Stimulated activated memory B cell treated with anti-CD40 and anti-IgM and Interleukin-4, amounts not matched to agents 10 μg/mL and 1 μg/mL and 100 μg/mL, for 72 hours (primary cell): ENCODE measurements at regions not wholly inside any gene's neighbourhood (a gene's known extent, or its start where the extent isn't known, plus 50 kb on each side); places are given as distances from the start of the nearest gene placed in this dataset.

ENCODE experiments used
- ATAC-seq: fragments of 150-1000 bp; cut with Tn5 transposase; 2 replicates; pipeline ENCODE4 v1.10.0; 2021
- H3K27ac Mint-ChIP-seq: one replicate; pipeline ENCODE4 v1.8.0; 2022; ENCODE audit warnings: mild to moderate bottlenecking, mixed read lengths
- H3K27me3 Mint-ChIP-seq: one replicate; pipeline ENCODE4 v1.8.0; 2022; ENCODE audit warnings: mixed read lengths
- H3K36me3 Mint-ChIP-seq: one replicate; pipeline ENCODE4 v1.8.0; 2022; ENCODE audit warnings: mixed read lengths
- H3K4me1 Mint-ChIP-seq: one replicate; pipeline ENCODE4 v1.8.0; 2022; ENCODE audit warnings: mixed read lengths
- H3K4me3 Mint-ChIP-seq: one replicate; pipeline ENCODE4 v1.8.0; 2022; ENCODE audit warnings: mild to moderate bottlenecking, moderate library complexity, mixed read lengths
- H3K9me3 Mint-ChIP-seq: one replicate; pipeline ENCODE4 v1.8.0; 2022; ENCODE audit warnings: mixed read lengths

GRCh38 chr22:48277868-48278581 lies 1515.6 kb downstream of the TBC1D22A start:
- Mint-ChIP-seq H3K27me3 (peaks cover 59% of the 10 kb centered on the region), H3K9me3 (peaks cover 17% of the 10 kb centered on the region), H3K27ac (no peak overlapping the region), H3K36me3 (no peaks in the 10 kb centered on the region), H3K4me1 (no peaks in the 10 kb centered on the region), H3K4me3 (no peak overlapping the region)
- no peak for ATAC-seq

- no peaks in the 10 kb centered on the region for H3K36me3 Mint-ChIP-seq
- no peak overlapping the region for H3K27ac Mint-ChIP-seq
- peak; percentile 46 for ATAC-seq
- peaks cover 59% of the 10 kb centered on the region for H3K27me3 Mint-ChIP-seq
- no peak overlapping the region for H3K4me3 Mint-ChIP-seq
- no peaks in the 10 kb centered on the region for H3K4me1 Mint-ChIP-seq
- peaks cover 14% of the 10 kb centered on the region for H3K9me3 Mint-ChIP-seq
Measured at GRCh38 chr22:48276994-48277867, 1514.8 kb downstream of the TBC1D22A start.

- no peaks in the 10 kb centered on the region for H3K4me1 Mint-ChIP-seq
Measured at GRCh38 chr22:48275412-48275811, 1513.0 kb downstream of the TBC1D22A start.

GRCh38 chr22:48270731-48271130 lies 1508.3 kb downstream of the TBC1D22A start:
- H3K27me3 Mint-ChIP-seq = peaks cover 46% of the 10 kb centered on the region
- H3K27ac Mint-ChIP-seq = no peak overlapping the region
- no peak for ATAC-seq
- no peaks in the 10 kb centered on the region for H3K36me3 Mint-ChIP-seq
- peaks cover 4% of the 10 kb centered on the region for H3K9me3 Mint-ChIP-seq
- H3K4me1 Mint-ChIP-seq = no peaks in the 10 kb centered on the region
- H3K4me3 Mint-ChIP-seq = no peak overlapping the region

More at GRCh38 chr22:48275412-48275811, 1513.0 kb downstream of the TBC1D22A start:
- no peak overlapping the region for H3K27ac Mint-ChIP-seq
- H3K36me3 Mint-ChIP-seq = no peaks in the 10 kb centered on the region
- H3K4me3 Mint-ChIP-seq = no peak overlapping the region
- no peak for ATAC-seq
- peaks cover 8% of the 10 kb centered on the region for H3K9me3 Mint-ChIP-seq
- H3K27me3 Mint-ChIP-seq = peaks cover 65% of the 10 kb centered on the region

GRCh38 chr22:48268771-48269552 lies 1506.5 kb downstream of the TBC1D22A start:
- ATAC-seq = no peak
- no peak overlapping the region for H3K27ac Mint-ChIP-seq
- no peaks in the 10 kb centered on the region for H3K4me1 Mint-ChIP-seq
- no peaks in the 10 kb centered on the region for H3K36me3 Mint-ChIP-seq
- no peak overlapping the region for H3K4me3 Mint-ChIP-seq
- peaks cover 2% of the 10 kb centered on the region for H3K9me3 Mint-ChIP-seq
- H3K27me3 Mint-ChIP-seq = peaks cover 40% of the 10 kb centered on the region

- Mint-ChIP-seq H3K36me3 (no peaks in the 10 kb centered on the region), H3K27ac (no peak overlapping the region), H3K9me3 (no peaks in the 10 kb centered on the region), H3K4me1 (no peaks in the 10 kb centered on the region), H3K4me3 (no peak overlapping the region), H3K27me3 (peaks cover 40% of the 10 kb centered on the region)
- ATAC-seq = no peak
Measured at GRCh38 chr22:48268293-48268692, 1505.8 kb downstream of the TBC1D22A start.

- Mint-ChIP-seq H3K27me3 (peaks cover 44% of the 10 kb centered on the region), H3K9me3 (no peaks in the 10 kb centered on the region), H3K4me1 (no peaks in the 10 kb centered on the region), H3K36me3 (no peaks in the 10 kb centered on the region), H3K27ac (no peak overlapping the region), H3K4me3 (no peak overlapping the region)
- ATAC-seq = no peak
Measured at GRCh38 chr22:48267681-48268080, 1505.2 kb downstream of the TBC1D22A start.

GRCh38 chr22:48265000-48265625 lies 1502.7 kb downstream of the TBC1D22A start:
- Mint-ChIP-seq H3K4me1 (no peaks in the 10 kb centered on the region), H3K27ac (no peak overlapping the region), H3K4me3 (no peak overlapping the region), H3K27me3 (peaks cover 30% of the 10 kb centered on the region), H3K9me3 (no peaks in the 10 kb centered on the region), H3K36me3 (no peaks in the 10 kb centered on the region)
- no peak for ATAC-seq

GRCh38 chr22:48264586-48264985 lies 1502.1 kb downstream of the TBC1D22A start:
- Mint-ChIP-seq H3K4me1 (no peaks in the 10 kb centered on the region), H3K27ac (no peak overlapping the region), H3K27me3 (peaks cover 28% of the 10 kb centered on the region), H3K4me3 (no peak overlapping the region), H3K9me3 (no peaks in the 10 kb centered on the region), H3K36me3 (no peaks in the 10 kb centered on the region)
- no peak for ATAC-seq

- H3K9me3 Mint-ChIP-seq = no peaks in the 10 kb centered on the region
- H3K36me3 Mint-ChIP-seq = no peaks in the 10 kb centered on the region
- ATAC-seq = no peak
- H3K4me1 Mint-ChIP-seq = no peaks in the 10 kb centered on the region
- H3K27ac Mint-ChIP-seq = no peak overlapping the region
- no peak overlapping the region for H3K4me3 Mint-ChIP-seq
- H3K27me3 Mint-ChIP-seq = peaks cover 21% of the 10 kb centered on the region
Measured at GRCh38 chr22:48263791-48264351, 1501.4 kb downstream of the TBC1D22A start.

- no peaks in the 10 kb centered on the region for H3K36me3 Mint-ChIP-seq
- H3K4me3 Mint-ChIP-seq = no peak overlapping the region
- no peak overlapping the region for H3K27ac Mint-ChIP-seq
- H3K27me3 Mint-ChIP-seq = peaks cover 18% of the 10 kb centered on the region
- ATAC-seq = no peak
- no peaks in the 10 kb centered on the region for H3K4me1 Mint-ChIP-seq
- H3K9me3 Mint-ChIP-seq = no peaks in the 10 kb centered on the region
Measured at GRCh38 chr22:48263431-48263765, 1500.9 kb downstream of the TBC1D22A start.

GRCh38 chr22:48262596-48263430 lies 1500.4 kb downstream of the TBC1D22A start:
- Mint-ChIP-seq H3K4me1 (no peaks in the 10 kb centered on the region), H3K9me3 (no peaks in the 10 kb centered on the region), H3K36me3 (no peaks in the 10 kb centered on the region), H3K27me3 (peaks cover 17% of the 10 kb centered on the region), H3K27ac (no peak overlapping the region), H3K4me3 (no peak overlapping the region)
- ATAC-seq = no peak

- Mint-ChIP-seq H3K4me3 (no peak overlapping the region), H3K9me3 (no peaks in the 10 kb centered on the region), H3K27me3 (peaks cover 9% of the 10 kb centered on the region), H3K27ac (no peak overlapping the region), H3K36me3 (no peaks in the 10 kb centered on the region), H3K4me1 (no peaks in the 10 kb centered on the region)
- no peak for ATAC-seq
Measured at GRCh38 chr22:48261706-48262105, 1499.3 kb downstream of the TBC1D22A start.

GRCh38 chr22:48261048-48261621 lies 1498.7 kb downstream of the TBC1D22A start:
- no peak overlapping the region for H3K27ac Mint-ChIP-seq
- no peak for ATAC-seq

More at GRCh38 chr22:48261048-48261621, 1498.7 kb downstream of the TBC1D22A start:
- no peaks in the 10 kb centered on the region for H3K4me1 Mint-ChIP-seq
- no peak overlapping the region for H3K4me3 Mint-ChIP-seq
- H3K9me3 Mint-ChIP-seq = no peaks in the 10 kb centered on the region
- peaks cover 9% of the 10 kb centered on the region for H3K27me3 Mint-ChIP-seq
- no peaks in the 10 kb centered on the region for H3K36me3 Mint-ChIP-seq
